ENCODE measurements at regions not wholly inside any gene's neighbourhood (a gene's known extent, or its start where the extent isn't known, plus 50 kb on each side); places are given as distances from the start of the nearest gene placed in this dataset.
"Not testable (repeated sequence)": the region's sequence is repeated elsewhere in the genome, so short reads cannot be mapped to it uniquely, and the experiment has no call there.

DNA sequence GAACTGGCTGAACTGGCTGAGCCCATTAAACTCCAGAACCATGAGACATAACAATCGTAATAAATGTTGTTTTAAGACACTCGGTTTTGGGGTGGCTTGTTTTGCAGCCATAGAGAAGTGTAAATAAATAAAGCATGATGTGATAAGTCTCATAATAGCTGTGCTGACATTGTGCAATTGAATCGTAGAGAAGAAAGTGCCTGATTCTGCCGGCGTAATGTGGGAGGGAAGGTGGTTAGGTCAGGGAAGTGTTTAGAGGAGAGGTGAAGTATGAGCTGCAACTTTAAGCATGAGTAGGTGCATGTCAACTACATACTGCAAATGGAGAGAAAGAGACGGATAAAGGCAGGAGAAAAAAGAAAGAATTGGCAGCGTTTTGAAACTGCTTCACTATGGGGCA, 217.1 kb downstream of the BLID start:
- DNase-seq: no peak

DNA sequence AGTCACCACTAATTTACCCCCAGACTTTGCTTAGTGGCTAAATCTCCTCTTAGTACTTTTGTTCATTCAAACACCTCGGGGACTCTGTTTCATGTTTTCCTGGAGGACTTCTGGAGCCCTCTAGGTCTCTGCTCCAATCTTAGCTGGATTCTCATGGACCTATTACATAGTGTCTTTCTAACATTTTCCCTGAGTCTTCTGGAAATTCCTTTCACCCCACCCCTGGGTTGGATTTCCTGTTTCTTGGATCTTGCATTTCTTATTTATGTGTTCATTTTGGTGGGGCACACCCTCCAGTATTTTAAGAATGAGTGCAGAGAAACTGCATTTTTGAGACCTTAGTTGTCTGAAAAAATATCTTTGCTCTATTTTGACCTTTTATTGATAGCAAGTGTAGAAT, 220.1 kb downstream of the BLID start:
- no peak for DNase-seq

DNA sequence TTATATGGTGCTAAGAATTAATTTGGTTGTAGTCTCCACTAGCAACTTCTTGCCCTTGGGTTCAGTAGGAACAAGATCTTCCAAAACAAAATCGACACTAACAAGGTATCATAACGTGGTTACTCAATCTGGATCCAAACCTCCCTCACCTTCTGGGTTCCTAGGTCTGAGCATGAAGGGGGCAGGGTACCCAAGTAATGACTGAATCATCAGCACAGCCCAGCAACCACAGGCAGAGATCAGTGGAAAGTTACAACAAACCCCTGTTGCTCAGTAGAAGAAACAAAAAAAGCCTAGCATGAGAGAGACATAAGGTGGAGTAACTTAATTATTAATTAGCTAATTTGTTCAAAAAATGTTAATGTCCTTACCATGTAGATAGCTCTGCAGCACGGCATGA, 221.4 kb downstream of the BLID start:
- DNase-seq: no peak

DNA sequence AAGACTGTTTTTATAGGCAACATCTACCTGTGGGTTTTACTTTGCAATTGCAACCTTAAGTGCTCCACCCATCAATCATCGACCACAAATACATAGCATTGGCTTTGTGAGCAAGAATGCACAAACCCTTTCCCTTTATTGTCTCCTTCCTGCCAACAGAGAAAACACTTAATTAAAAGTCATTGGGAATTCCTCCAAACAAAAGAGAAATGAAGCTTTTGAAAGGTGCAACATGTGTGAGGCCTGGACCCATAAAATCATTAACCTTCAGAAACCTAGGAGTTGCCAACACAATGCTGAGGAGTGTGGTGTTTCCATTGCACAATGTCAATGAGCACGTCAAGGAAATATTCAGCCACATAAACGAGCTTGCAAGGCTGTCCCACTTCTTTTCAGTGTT, 223.2 kb downstream of the BLID start:
- DNase-seq: no peak

DNA sequence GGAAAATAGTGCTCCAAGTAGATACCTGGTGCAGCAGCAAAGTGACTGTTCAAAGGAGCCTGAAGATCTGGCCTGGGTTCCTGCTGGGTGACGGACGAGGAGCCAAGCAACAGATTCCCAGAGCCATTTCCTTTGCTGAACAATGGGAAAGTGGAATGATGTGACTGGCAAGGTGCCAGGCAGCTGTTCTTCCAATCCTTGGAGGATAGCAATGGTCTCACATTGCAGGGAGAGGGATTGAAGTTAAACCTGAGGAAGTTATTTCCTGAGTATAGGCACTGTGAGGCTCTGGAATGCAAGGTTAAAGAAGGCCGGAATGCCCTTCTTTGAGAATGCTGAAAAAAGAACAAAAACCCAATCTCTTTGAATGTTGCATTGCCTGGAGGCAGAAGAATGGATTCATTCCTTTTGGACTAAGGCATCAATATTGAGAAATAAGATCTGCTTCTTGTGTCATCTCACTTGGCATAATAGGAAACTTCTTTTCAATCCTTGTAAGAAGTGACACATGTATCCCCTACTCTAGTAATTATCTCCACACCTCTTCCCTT, 223.8 kb downstream of the BLID start:
- no peak for DNase-seq

DNA sequence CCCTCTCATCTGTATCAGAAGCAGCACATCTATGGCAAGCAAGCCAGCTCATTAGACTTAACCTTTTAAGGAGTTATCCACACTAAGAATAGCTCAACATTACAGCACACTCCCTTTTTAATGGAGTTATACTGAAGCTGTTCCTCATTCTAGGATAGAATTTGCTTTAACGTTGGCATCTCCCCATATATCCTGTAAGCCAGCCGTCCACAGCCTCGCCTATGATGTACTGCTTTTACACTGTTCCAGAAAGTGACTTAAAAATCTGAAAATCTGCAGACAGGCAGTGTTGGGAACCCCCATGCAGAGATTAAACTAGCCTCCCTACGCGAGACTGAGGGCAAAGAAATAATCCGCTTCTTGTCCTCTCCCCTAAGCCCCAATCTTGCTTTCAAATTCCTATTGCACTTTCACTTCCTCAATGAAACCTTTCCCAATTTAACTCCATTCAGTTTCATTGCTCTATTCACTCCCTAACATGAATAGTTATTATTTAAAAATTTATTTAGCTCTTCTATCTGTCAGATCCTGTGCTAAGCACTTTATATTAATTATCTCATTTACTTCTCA, 225.0 kb downstream of the BLID start:
- DNase-seq: no peak

DNA sequence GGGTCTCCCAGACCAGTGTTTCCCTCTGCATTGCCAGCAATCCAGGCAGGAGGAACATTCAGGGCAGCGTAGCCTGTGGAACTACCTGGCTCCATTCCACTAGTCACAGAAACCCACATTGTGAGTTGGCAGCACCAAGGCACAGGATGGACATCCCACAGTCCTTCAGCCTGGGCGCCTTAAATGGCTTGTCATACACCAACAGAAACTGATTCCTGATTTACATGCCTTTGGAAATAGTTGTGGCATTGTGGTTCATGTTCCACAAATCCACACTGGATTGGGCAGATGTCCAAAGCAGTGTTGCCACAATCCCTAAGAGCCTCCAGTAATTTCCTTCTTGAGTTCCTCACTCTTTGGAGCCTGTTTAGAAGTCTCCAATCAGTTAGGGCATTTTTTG, 225.6 kb downstream of the BLID start:
- DNase-seq: no peak

DNA sequence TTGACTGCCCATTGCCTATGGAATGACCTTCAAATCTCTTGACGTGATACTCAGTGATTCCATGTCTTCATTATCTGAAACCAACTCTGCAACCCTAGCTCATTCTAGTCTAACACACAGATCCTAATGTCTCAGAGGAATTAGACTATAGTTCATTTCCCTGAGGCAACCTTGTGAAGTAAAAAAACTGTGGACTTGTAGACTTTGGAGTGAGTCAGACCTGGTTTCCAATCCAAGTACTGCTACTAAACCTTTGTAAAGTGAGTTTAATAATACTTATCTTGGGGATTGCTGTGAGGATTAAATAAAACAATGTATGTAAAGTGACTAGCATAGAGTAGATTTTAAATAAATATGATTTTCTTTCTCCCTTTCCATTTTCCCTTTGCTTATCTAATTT, 226.1 kb downstream of the BLID start:
- no peak for DNase-seq

DNA sequence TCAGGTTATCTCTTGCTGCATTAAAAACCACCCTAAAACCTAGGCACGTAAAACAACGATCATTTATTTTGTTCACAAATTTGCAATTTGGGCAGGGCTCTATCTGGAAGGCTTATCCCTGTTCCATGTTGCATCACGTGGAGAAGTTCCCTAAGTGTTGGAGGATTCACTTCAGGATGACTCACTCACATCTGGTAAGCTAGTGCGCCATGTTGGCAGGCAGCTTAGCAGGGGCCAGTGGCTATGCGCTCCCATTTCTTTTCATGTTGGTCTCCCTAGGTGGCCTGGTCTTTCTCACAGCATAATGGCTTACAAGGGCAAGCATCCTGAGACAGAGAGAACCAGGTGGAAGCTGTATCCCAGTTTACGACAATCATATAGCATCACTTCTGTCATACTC, 226.8 kb downstream of the BLID start:
- DNase-seq: no peak

DNA sequence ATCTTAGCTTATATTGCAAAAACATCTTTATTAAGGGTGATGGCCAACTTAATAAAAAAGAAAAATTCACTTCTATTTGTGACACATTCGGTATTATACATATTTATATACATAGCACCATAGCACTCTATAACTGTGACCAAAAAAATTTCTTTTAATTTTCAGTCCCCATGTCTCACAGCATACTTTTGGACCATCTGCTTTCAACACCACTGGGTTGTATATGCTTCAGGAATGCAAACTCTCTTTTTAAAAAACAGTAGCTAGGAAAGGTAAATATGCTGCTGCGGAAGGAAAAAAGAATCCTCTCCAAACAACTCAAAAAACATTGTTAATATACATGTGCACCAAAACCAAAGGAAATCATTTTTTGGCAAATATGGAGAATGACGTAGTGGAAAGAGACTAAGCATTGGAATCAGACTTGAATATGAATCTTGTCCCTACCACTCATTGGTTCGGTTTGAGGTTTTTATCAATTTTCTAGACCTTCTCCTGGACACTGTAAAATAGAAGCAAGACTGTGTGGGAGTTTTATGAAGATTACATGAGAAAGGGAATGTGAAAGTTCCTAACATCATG, 227.9 kb downstream of the BLID start:
- no peak for DNase-seq

DNA sequence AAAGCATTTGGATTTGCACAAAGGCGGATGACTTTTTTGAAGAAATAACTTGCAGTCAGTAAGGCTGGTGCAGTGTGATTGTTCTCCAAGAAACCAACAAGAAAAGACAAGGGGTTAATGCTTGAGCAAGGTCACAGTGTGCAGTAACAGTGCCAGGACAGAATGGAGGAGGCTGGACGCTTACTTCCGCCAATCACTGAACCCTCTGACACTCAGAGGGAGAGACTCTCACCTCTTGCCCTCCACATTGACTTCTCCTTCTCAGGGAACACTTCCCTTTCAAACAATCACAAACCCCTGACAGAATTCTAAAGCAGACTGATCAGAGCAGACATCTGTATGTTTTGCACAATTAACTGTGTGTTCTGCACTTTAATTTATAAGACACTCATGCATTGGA, 228.4 kb downstream of the BLID start:
- DNase-seq: no peak

DNA sequence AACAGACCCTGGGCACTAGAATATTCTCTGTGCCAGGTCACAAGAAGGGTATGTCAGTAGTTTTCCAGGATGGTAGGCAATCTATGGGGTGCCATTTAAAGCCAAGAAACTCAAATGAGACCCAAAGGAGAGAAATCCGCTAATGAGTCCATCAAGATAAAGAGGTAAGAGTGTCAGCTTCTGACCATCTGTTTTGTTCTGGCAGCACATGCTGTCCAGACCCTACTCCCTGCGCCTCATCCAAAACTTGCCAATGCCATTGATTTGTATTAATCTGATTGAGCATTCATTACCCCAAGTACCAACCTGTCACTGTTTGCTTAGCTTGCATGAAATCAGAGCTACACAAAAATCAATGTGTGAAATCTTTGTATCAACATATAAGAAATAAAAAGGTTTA, 229.0 kb downstream of the BLID start:
- no peak for DNase-seq

DNA sequence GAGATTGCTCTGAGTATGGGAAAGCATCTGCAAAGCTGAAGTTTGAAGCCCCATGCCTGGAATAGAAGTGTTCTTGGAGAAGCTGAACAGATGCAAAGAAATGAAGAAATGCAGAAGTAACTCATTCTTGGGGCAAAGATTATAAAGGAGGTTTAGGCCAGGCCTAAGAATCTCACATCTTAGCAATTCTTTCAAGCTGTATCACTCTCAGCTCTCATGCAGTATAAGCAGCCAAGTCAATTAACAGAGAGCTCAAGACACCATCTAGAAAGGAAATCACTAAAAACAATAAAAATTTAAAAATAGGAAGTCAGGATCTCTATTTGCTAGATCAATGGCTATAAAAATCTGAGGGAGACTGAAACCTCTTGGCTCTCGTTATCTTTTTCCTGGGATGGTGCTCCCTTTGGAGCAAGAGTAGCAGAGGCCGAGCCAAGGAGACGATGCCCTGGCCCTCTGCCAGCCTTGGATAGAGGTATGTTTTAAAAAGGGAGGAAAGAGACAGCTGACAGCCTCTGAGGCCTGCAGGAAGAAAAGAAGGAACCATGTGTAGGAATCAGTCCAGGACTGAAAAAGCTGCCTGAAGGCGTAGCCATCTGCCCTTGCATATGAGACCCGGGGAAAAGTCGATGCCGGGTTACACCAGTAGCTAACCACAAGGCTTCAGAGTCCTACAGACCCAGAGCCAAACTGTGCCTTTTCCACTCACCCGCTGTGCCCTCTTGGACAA, 229.8 kb downstream of the BLID start:
- no peak for DNase-seq

DNA sequence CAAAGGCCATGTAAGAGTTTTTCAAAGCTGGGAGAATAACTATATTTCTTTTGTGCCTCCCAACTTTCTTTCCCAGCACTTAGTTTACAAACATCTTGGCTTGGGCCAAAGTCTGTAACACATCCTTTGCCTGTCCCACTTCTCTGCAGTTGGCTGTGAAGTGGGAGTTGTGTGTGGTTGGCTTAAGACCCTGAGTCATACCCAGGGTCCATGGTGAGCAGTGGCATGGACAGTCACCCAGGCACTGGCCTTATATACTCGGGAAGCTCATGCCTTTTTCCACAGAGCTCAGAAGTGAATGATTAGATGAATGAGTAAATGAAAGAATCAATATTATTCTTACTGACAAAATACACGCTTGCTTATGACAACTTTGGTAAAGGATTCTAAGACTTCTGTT, 231.4 kb downstream of the BLID start:
- DNase-seq: no peak

DNA sequence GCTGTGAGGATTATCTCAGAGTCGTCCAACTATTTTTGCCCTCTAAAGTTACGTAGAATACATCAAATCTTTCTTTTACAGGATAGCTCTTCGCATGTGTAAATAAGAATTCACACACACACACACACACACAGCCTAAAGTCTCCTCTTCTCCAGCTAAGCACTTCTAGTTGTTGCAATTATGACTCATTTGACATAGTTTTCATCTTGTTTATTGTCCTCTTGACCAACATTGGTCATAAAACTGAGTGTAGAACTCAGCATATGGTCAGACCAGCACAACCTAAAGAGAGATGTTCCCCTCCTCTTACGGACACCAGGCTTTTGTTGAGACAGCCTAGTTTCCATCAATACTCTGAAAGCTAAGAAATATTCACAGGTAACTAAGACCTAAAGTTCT, 234.2 kb downstream of the BLID start:
- no peak for DNase-seq

DNA sequence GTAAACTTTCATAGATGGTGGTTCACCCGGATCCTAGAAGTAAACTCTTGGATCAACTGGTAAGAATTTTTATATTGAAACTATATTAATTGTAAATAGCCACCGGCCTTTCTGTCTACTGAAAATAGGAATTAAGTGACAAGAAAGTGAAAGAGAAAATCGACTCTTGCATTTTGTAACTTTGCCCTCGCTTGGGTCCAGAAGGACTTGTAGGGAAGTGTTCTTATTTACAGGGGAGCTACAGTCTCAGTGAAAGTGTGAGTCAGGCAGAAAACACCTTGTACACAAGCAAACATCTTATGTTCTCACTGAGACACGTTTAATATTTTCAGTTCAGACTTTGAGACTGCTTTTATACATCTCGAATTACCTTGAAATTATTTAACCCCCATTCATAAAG, 238.9 kb downstream of the BLID start:
- DNase-seq: no peak

DNA sequence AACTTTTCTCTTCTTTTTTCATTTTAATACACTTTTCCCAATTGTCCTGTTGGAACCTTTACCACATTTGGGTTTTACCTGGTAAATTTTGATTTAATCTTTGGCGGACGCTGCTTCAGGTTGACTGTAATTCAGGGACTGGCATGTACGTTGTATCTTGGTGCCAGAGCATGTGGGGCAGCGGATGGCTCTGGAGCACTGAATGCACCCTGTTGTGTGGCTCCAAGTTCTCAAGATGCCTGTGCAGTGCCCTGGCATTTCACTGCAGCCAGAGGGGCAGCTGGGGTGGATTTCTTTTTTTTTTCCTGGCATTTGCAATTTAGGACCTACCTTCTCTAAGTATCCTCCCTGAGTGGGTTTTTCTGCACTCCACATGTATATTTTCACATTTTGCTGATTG, 242.2 kb downstream of the BLID start:
- DNase-seq: no peak

DNA sequence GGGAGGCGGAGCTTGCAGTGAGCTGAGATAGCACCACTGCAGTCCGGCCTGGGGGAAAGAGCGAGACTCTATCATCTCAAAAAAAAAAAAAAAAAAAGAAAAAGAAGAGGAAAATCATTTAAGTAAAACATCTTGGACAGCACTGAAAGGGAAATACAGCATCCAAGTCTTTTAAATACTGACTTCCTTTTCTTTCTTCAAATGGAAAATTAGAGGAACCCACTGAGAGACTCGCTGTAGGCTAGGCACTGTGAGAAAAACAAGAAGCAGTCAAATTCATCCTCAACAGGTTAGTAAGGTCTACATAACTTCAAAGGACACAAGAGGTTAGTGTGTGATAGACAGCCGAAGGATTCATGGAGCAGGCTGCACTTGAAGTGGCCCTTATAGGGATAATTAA, 243.7 kb downstream of the BLID start:
- DNase-seq: no peak

DNA sequence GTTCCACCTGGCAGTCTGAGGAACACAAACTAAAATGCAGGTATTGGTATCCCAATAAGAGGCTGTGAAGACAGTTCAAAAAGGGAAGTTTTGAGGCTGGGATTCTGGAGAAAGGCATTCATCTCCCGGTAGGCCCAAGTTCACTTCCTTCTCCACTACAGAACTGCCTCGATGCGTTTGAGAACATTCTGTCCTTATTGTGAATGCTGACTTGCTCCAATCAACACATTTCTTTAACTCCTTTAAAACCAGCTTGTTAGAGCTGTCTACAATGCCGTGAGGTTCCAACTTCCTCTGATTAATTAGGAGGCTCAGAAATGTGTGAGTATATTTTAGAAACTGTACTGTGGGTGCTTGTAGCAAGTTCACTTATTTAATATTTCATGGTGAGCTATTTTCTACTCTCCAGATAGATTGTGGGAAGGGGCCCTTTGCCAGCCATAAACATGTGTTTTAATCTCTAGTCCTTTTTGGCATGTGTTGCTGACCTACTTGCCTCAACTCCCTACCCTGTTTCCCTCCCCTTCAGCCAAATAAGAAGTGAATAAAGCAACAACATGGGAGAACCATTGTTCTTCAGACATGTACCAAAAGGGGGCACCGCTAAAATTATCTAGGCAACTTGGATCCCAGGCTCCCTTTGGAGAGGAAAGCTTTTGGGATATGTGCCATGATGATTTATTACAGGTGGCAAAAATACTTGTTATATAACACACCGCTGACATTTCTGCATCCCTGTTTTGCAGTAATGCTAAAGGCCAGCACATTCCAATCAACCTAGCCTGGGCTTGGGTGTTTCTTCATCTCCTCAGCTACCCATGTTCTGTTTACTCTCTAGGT, 245.6 kb downstream of the BLID start:
- DNase-seq: no peak

DNA sequence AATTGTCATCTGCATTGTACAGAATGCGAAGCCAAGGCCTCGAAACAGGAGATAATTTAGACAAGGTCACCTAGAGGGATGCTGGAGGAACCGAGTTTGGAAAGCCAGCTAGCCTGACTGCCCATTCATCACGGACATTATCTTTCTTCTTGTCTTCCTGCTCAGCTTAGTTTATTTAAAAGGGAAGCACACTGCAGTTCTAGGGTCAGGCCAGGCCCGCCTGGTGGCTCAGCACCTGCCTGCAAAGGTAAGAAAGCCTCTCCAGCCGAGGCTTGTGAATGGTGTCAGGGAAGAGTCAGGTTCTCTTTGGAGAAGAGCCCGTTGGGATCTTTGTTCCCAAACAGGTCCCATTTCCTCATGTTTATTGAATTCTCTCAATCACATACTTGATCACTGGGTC, 246.5 kb downstream of the BLID start:
- no peak for DNase-seq

DNA sequence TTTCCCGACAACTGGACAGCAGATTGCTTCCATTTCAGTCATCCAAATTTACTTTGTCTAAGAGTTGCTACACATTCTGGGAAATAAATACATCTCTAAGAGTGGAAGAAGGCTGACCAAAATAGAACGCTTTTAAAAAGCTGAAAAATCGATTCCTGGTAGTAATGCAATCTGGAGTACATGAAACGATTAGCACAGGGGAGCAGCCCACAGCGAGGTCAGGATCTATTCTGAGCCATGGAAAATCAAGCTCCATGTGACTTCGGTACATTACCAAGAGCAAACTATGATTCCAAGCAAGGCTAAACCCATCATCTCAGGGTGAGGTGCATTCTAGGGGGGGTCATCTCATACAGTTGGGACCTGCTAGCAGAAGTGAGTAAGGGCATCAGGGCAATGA, 249.3 kb downstream of the BLID start:
- no peak for DNase-seq

DNA sequence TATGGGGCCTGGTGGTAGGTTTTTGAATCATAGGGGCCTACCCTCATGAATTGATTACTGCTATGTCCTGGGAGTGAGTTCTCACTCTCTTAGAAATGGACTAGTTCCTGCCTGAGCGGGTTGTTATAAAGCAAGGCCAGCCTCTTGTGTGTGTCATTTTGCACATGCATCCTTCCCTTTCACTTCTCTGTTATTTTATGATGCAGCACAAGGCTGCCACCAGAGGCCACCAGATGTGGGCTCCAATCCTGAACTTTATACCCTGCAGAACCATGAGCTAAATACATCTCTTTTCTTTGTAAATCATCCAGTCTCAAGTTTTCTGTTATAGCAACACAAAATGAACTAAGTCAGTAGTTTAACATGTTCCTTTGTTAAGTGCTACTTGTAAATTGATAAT, 251.4 kb downstream of the BLID start:
- DNase-seq: no peak

DNA sequence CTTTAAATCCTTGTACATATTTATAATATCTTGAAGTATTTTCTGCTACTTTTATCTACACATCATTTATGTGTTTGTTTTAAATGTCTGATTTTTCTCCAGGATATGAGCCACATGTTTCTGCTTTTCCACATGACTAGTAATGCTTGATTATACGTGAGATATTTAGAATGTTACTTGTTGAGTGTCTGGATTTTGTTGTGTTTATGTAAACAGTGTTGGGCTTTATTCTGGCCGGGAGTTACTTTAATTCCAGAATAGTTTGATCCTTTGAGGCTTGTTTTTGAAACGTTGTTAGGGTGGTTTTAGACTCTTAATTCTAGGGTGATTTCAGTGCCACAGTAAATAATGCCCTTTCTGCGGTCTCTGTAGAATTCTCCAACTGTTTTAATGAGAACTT, 252.9 kb downstream of the BLID start:
- no peak for DNase-seq

DNA sequence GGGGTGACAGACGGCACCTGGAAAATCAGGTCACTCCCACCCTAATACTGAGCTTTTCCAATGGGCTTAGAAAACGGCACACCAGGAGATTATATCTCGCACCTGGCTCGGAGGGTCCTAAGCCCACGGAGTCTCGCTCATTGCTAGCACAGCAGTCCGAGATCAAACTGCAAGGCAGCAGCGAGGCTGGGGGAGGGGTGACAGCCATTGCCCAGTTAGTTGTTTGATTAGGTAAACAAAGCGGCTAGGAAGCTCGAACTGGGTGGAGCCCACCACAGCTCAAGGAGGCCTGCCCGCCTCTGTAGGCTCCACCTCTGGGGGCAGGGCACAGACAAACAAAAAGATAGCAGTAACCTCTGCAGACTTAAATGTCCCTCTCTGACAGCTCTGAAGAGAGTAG, 260.9 kb downstream of the BLID start:
- DNase-seq: not testable (repeated sequence)
